ENCODE measurements at regions not wholly inside any gene's neighbourhood (a gene's known extent, or its start where the extent isn't known, plus 50 kb on each side); places are given as distances from the start of the nearest gene placed in this dataset.

DNA sequence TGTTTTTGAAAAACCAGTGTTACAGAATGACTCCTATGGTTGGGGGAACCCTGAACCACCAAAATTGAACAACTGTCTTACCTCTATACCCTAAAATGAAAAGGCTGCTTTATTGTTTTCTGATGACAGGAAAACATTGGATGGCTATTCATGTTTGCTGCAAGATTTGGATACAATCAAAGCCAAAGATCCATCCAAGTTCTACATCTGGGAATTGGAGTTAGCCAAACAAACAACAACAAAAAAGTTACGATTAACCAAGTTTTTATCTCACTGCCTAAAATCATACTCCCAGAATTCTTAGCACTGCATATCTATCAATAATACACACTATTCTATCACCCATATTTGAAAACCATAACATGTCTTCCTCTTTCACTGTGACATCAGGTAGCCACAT lies 349.7 kb upstream of the SLC7A11 start:
- Histone ChIP-seq H4K20me1 (ENCODE audit: insufficient read depth, low read length) (no peaks in the 10 kb centered on the region), H3K27me3 (ENCODE audit: control insufficient read depth in 2 of 2, insufficient read depth in 2 of 2, low read length in 2 of 2) (no peaks in the 10 kb centered on the region), H3K9ac (ENCODE audit: insufficient read depth, low read length, poor library complexity, severe bottlenecking) (no peak overlapping the region), H2AFZ (ENCODE audit: insufficient read depth, low read depth, low read length, poor library complexity, severe bottlenecking) (no peak overlapping the region), H3K4me2 (replicated peaks; ENCODE audit: extremely low read depth, low read length, poor library complexity, severe bottlenecking) (no peak overlapping the region), H3K4me3 (replicated peaks in 1 of 3; ENCODE audit: low read depth in 2 of 3, low read length in 3 of 3) (no peak overlapping the region), H3K4me1 (ENCODE audit: control insufficient read depth in 1 of 2, insufficient read depth in 2 of 2, low read length in 2 of 2) (no peaks in the 10 kb centered on the region), H3K36me3 (replicated peaks in 1 of 2; ENCODE audit: control insufficient read depth in 1 of 2, insufficient read depth in 2 of 2, low read length in 2 of 2) (no peaks in the 10 kb centered on the region), H3K79me2 (ENCODE audit: insufficient read depth, low read length) (no peaks in the 10 kb centered on the region), H3K27ac (ENCODE audit: low read depth in 1 of 2, low read length in 2 of 2) (no peak overlapping the region), H3K9me3 (replicated peaks in 1 of 2; ENCODE audit: control insufficient read depth in 1 of 2, insufficient read depth in 1 of 2, low read length in 2 of 2) (no peaks in the 10 kb centered on the region)
- Mint-ChIP-seq H3K4me3 (no peak overlapping the region), H3K27me3 (ENCODE audit: low read depth in 3 of 3) (peaks cover 0 to 4% (median 2%) of the 10 kb centered on the region in 3 donors), H3K4me1 (no peaks in the 10 kb centered on the region), H3K27ac (no peak overlapping the region), H3K9me3 (peaks cover 0 to 2% (median 0%) of the 10 kb centered on the region in 7 donors), H3K36me3 (no peaks in the 10 kb centered on the region)
- TF ChIP-seq, protein P1, sequence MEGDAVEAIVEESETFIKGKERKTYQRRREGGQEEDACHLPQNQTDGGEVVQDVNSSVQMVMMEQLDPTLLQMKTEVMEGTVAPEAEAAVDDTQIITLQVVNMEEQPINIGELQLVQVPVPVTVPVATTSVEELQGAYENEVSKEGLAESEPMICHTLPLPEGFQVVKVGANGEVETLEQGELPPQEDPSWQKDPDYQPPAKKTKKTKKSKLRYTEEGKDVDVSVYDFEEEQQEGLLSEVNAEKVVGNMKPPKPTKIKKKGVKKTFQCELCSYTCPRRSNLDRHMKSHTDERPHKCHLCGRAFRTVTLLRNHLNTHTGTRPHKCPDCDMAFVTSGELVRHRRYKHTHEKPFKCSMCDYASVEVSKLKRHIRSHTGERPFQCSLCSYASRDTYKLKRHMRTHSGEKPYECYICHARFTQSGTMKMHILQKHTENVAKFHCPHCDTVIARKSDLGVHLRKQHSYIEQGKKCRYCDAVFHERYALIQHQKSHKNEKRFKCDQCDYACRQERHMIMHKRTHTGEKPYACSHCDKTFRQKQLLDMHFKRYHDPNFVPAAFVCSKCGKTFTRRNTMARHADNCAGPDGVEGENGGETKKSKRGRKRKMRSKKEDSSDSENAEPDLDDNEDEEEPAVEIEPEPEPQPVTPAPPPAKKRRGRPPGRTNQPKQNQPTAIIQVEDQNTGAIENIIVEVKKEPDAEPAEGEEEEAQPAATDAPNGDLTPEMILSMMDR (IDR thresholded peaks at IDR 0.05): no peak
- WGBS (ENCODE audit: insufficient coverage): 100% methylated on average over 1 of the region's 1 CpG
- intact Hi-C loops (cut with micrococcal nuclease): no loop called here
- DNase-seq: no peak

DNA sequence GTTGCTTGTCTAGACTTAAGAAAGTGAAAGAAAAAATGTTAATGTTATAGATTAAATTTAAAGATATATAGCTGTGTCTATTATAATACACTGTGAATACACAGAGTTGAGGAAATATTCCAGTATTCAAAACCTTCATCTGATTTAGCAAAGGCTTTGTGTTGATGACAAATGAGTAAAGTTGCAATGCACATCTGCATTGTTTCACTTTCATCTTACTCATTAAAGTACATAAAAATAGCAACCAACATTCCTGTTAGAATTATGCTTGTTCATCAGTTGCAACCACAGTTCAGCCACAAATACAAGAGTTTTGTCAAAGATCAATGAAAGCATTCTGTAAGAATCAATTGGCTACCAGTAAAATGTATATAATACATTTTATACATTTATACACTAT lies 346.4 kb upstream of the SLC7A11 start:
- no peaks in the 10 kb centered on the region for H3K4me1 Mint-ChIP-seq
- no peak overlapping the region for H3K4me2 ChIP-seq (replicated peaks; ENCODE audit: extremely low read depth, low read length, poor library complexity, severe bottlenecking)
- peaks cover 0 to 6% (median 2%) of the 10 kb centered on the region in 3 donors for H3K27me3 Mint-ChIP-seq (ENCODE audit: low read depth in 3 of 3)
- H4K20me1 ChIP-seq (ENCODE audit: insufficient read depth, low read length): no peaks in the 10 kb centered on the region
- H3K27ac ChIP-seq (ENCODE audit: low read depth in 1 of 2, low read length in 2 of 2): no peak overlapping the region
- peaks cover 0 to 2% (median 0%) of the 10 kb centered on the region in 7 donors for H3K9me3 Mint-ChIP-seq
- no peak overlapping the region for H3K9ac ChIP-seq (ENCODE audit: insufficient read depth, low read length, poor library complexity, severe bottlenecking)
- H2AFZ ChIP-seq (ENCODE audit: insufficient read depth, low read depth, low read length, poor library complexity, severe bottlenecking): no peak overlapping the region
- H3K4me3 ChIP-seq (replicated peaks in 1 of 3; ENCODE audit: low read depth in 2 of 3, low read length in 3 of 3): no peak overlapping the region
- no peaks in the 10 kb centered on the region for H3K9me3 ChIP-seq (replicated peaks in 1 of 2; ENCODE audit: control insufficient read depth in 1 of 2, insufficient read depth in 1 of 2, low read length in 2 of 2)
- no peak overlapping the region for H3K4me3 Mint-ChIP-seq
- no peak overlapping the region for H3K27ac Mint-ChIP-seq
- H3K4me1 ChIP-seq (ENCODE audit: control insufficient read depth in 1 of 2, insufficient read depth in 2 of 2, low read length in 2 of 2): no peaks in the 10 kb centered on the region
- H3K27me3 ChIP-seq (ENCODE audit: control insufficient read depth in 2 of 2, insufficient read depth in 2 of 2, low read length in 2 of 2): no peaks in the 10 kb centered on the region
- H3K36me3 Mint-ChIP-seq: no peaks in the 10 kb centered on the region
- intact Hi-C loops (cut with micrococcal nuclease): no loop called here
- no peaks in the 10 kb centered on the region for H3K36me3 ChIP-seq (replicated peaks in 1 of 2; ENCODE audit: control insufficient read depth in 1 of 2, insufficient read depth in 2 of 2, low read length in 2 of 2)
- DNase-seq: no peak
- H3K79me2 ChIP-seq (ENCODE audit: insufficient read depth, low read length): no peaks in the 10 kb centered on the region
- TF ChIP-seq, protein P1 (IDR thresholded peaks at IDR 0.05): no peak

Measured in CD14-positive monocyte (primary cell).